ENCODE measurements at regions not wholly inside any gene's neighbourhood (a gene's known extent, or its start where the extent isn't known, plus 50 kb on each side); places are given as distances from the start of the nearest gene placed in this dataset.

GRCh38 chr20:60664106-60664505 is 588.0 kb upstream of the CDH4 start:
- TF ChIP-seq CTCF (IDR thresholded peaks at IDR 0.05), result no peak
- no peak for TF ChIP-seq REST (IDR thresholded peaks at IDR 0.05; ENCODE audit: insufficient read depth in 1 of 2, low read depth in 2 of 2, low read length in 1 of 2)
- no peak for TF ChIP-seq POLR2AphosphoS5 (IDR thresholded peaks at IDR 0.05; ENCODE audit: low read depth, low read length)
- no peak for TF ChIP-seq TCF7L2 (IDR thresholded peaks at IDR 0.05; ENCODE audit: low read depth, low read length)
- no peak for TF ChIP-seq SIN3A (IDR thresholded peaks at IDR 0.05; ENCODE audit: borderline replicate concordance, insufficient read depth, low read depth, low read length)

Measured in Panc1 (cell line).